ENCODE measurements at regions not wholly inside any gene's neighbourhood (a gene's known extent, or its start where the extent isn't known, plus 50 kb on each side); places are given as distances from the start of the nearest gene placed in this dataset.

DNA sequence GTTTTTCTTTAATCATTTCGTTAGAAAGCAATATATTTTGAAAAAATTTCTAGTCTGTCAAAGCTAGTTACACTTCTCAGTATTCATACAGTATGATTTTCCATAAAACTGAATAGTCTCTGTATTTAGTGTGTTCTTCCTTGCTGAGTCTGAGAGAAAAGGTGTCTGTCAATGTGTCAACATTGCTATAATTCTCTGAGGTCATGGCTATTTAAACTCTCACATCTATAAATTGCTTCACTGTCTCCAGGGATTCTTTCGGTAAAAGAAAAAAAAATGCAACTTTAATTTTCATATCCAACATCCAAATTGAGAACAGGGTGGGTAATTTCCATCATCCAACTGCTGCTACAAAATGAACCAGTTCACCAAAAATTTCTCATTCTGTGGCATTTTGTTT, 319.7 kb upstream of the GHITM start:
- DNase-seq, result no peak
- H3K9me3 Mint-ChIP-seq, result no peaks in the 10 kb centered on the region
- POLR2A ChIA-PET, result no interaction called here
- CTCF ChIA-PET, result interaction anchor here (1.1 kb wide), 1 partner anchor 51 kb away, joined by 3 read pairs; no protein-coding TSS in a partner anchor
- H3K27me3 Mint-ChIP-seq, result no peaks in the 10 kb centered on the region
- H3K4me3 Mint-ChIP-seq, result no peak overlapping the region
- H3K27ac Mint-ChIP-seq, result no peak overlapping the region
- no peaks in the 10 kb centered on the region for H3K4me1 Mint-ChIP-seq
- no peaks in the 10 kb centered on the region for H3K36me3 Mint-ChIP-seq (ENCODE audit: low read depth)

DNA sequence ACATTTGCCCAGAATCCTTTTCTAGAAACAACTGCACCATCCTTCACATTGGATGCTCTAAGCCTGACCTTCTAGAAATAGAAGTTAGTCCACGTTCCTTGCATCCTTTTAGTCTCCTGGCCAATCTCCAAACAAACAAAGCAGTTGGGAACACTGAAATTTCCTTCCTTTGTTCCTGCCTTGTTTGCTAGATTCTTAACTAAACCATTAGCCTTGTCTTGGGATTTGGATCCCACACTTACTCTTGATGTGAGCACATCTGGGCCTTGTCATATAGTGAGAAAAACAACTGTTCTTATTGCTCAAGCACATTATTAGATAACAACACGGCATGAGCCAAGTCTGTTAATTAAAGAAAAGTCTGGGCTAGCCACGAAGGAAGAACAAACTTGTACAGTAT, 319.3 kb upstream of the GHITM start:
- Mint-ChIP-seq H3K27ac (no peak overlapping the region), H3K9me3 (no peaks in the 10 kb centered on the region), H3K4me3 (no peak overlapping the region), H3K4me1 (no peaks in the 10 kb centered on the region), H3K36me3 (ENCODE audit: low read depth) (no peaks in the 10 kb centered on the region), H3K27me3 (no peaks in the 10 kb centered on the region)
- ChIA-PET CTCF (no interaction called here), POLR2A (no interaction called here)
- DNase-seq, result no peak

- Mint-ChIP-seq H3K27me3 (no peaks in the 10 kb centered on the region), H3K27ac (no peak overlapping the region), H3K9me3 (peaks cover under 1% of the 10 kb centered on the region), H3K4me3 (no peak overlapping the region), H3K4me1 (no peaks in the 10 kb centered on the region), H3K36me3 (ENCODE audit: low read depth) (no peaks in the 10 kb centered on the region)
- ChIA-PET CTCF (no interaction called here), POLR2A (no interaction called here)
- no peak for DNase-seq
These were observed 315.2 kb upstream of the GHITM start for GRCh38 chr10:83824099-83824498.

DNA sequence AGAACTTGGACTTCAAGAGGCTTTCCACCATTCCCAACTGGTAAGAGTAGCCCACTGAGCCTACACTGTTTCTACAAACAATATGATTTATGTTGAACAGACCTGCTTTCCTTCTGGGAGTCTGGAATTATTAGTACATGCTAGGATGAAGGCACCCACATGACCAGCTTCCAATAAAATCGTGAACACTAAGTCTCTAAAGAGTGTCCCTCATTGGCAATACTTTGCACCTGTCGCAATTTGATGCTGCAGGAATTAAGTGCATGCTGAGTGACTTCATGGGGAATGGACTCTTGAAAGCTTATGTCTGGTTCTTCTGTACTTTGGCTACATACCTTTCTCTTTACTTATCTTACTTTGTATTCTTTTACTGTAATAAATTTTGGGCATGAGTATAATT, 305.2 kb upstream of the GHITM start:
- no peak for DNase-seq
- H3K9me3 Mint-ChIP-seq, result peaks cover 1% of the 10 kb centered on the region
- H3K4me3 Mint-ChIP-seq, result no peak overlapping the region
- H3K4me1 Mint-ChIP-seq, result no peaks in the 10 kb centered on the region
- no peaks in the 10 kb centered on the region for H3K36me3 Mint-ChIP-seq (ENCODE audit: low read depth)
- ChIA-PET POLR2A (no interaction called here), CTCF (no interaction called here)
- H3K27me3 Mint-ChIP-seq, result no peaks in the 10 kb centered on the region
- no peak overlapping the region for H3K27ac Mint-ChIP-seq

DNA sequence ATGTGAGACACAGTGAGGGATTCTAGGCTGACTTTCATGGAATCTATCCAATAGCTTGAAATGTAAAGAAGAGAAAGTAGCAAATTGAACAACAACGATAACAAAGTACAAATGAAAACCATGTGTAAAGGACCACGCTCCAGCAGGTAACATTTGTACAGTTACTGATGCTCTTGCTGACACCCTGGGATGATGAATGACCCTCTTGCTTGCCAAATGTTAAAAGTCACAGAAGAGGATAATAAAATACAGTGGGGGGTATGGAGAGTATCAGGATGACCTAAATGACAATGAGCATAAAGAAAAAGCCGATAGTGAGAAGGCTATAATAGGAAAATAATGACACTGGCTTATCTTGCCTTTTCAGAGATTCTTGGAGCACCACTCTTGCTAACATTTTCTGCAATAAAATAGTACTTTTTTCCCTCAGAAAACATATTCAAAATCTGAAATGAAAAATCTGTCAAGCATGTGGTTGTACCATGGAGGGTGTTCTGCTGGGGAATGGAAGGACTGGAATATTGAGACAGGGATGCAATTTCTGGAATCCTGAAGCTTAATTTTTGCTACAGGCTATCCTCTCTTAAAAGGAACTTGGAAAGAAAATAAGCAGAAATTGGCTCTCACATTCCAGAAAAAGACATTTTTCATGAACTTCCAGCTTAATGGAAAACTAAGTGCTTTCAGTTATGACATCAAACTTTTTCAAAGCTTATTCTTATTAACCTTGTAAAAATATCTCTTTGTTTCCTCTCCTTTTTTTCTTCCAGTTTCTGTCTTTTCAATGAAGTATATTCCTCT, 303.2 kb upstream of the GHITM start:
- Mint-ChIP-seq H3K4me3 (no peak overlapping the region), H3K9me3 (peaks cover 3% of the 10 kb centered on the region), H3K4me1 (no peaks in the 10 kb centered on the region), H3K36me3 (ENCODE audit: low read depth) (no peaks in the 10 kb centered on the region), H3K27ac (no peak overlapping the region), H3K27me3 (no peaks in the 10 kb centered on the region)
- CTCF ChIA-PET, result interaction anchor here (1.6 kb wide), 1 partner anchor 35 kb away, joined by 5 read pairs; no protein-coding TSS in a partner anchor
- POLR2A ChIA-PET, result no interaction called here
- no peak for DNase-seq

GRCh38 chr10:83848677-83849076, 290.6 kb upstream of the GHITM start:
- POLR2A ChIA-PET, result no interaction called here
- H3K36me3 Mint-ChIP-seq (ENCODE audit: low read depth), result no peaks in the 10 kb centered on the region
- CTCF ChIA-PET, result no interaction called here

DNA sequence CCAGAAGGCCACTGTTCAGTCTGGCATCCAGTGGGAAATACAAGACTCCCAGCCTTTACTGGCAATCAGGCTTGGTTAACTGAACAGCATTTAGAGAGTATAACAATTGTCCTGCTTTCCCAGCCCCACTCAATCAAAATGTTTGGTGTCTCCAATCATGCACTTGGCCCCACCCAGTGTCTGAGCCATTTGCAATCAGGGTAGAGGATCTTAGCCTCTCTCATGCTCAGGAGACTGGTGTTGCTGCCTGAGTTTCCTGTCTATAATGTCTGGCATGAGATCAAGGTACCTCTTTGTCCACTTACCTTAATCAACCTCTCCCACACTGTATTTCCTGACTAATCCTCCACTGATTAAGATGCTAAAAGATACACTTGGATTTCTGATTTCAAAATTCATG, 290.2 kb upstream of the GHITM start:
- H3K4me1 Mint-ChIP-seq, result no peaks in the 10 kb centered on the region
- H3K27ac Mint-ChIP-seq, result no peak overlapping the region

More at GRCh38 chr10:83848677-83849076, 290.6 kb upstream of the GHITM start:
- DNase-seq, result no peak
- H3K27me3 Mint-ChIP-seq, result no peaks in the 10 kb centered on the region
- H3K9me3 Mint-ChIP-seq, result peaks cover 3% of the 10 kb centered on the region
- no peak overlapping the region for H3K27ac Mint-ChIP-seq
- H3K4me3 Mint-ChIP-seq, result no peak overlapping the region
- no peaks in the 10 kb centered on the region for H3K4me1 Mint-ChIP-seq

GRCh38 chr10:83852146-83852545, 287.2 kb upstream of the GHITM start:
- DNase-seq, result no peak
- Mint-ChIP-seq H3K27ac (no peak overlapping the region), H3K27me3 (no peaks in the 10 kb centered on the region), H3K36me3 (ENCODE audit: low read depth) (no peaks in the 10 kb centered on the region), H3K4me3 (no peak overlapping the region), H3K9me3 (peaks cover 1% of the 10 kb centered on the region), H3K4me1 (no peaks in the 10 kb centered on the region)
- CTCF ChIA-PET, result no interaction called here
- POLR2A ChIA-PET, result no interaction called here

More for the DNA sequence above, 290.2 kb upstream of the GHITM start:
- Mint-ChIP-seq H3K36me3 (ENCODE audit: low read depth) (no peaks in the 10 kb centered on the region), H3K27me3 (no peaks in the 10 kb centered on the region), H3K4me3 (no peak overlapping the region), H3K9me3 (peaks cover 3% of the 10 kb centered on the region)
- DNase-seq, result no peak
- POLR2A ChIA-PET, result no interaction called here
- CTCF ChIA-PET, result no interaction called here

- POLR2A ChIA-PET, result no interaction called here
These were observed 276.6 kb upstream of the GHITM start for GRCh38 chr10:83862723-83863122.

GRCh38 chr10:83863283-83863966, 275.9 kb upstream of the GHITM start:
- no peaks in the 10 kb centered on the region for H3K36me3 Mint-ChIP-seq (ENCODE audit: low read depth)
- no peak overlapping the region for H3K4me3 Mint-ChIP-seq
- ChIA-PET POLR2A (no interaction called here), CTCF (interaction anchor here (0.6 to 0.8 kb wide), 3 partner anchors 8 to 478 kb away, joined by 3 read pairs; no protein-coding TSS in a partner anchor)
- no peak for DNase-seq
- H3K27ac Mint-ChIP-seq, result no peak overlapping the region
- H3K9me3 Mint-ChIP-seq, result no peaks in the 10 kb centered on the region
- no peaks in the 10 kb centered on the region for H3K4me1 Mint-ChIP-seq
- no peaks in the 10 kb centered on the region for H3K27me3 Mint-ChIP-seq

More at GRCh38 chr10:83862723-83863122, 276.6 kb upstream of the GHITM start:
- Mint-ChIP-seq H3K4me3 (no peak overlapping the region), H3K27me3 (no peaks in the 10 kb centered on the region), H3K27ac (no peak overlapping the region), H3K9me3 (no peaks in the 10 kb centered on the region), H3K4me1 (no peaks in the 10 kb centered on the region), H3K36me3 (ENCODE audit: low read depth) (no peaks in the 10 kb centered on the region)
- DNase-seq, result no peak
- CTCF ChIA-PET, result no interaction called here

GRCh38 chr10:83869898-83870297, 269.4 kb upstream of the GHITM start:
- POLR2A ChIA-PET, result no interaction called here

GRCh38 chr10:83871187-83872081, 267.9 kb upstream of the GHITM start:
- DNase-seq, result peak; percentile 69
- H3K4me3 Mint-ChIP-seq, result no peak overlapping the region
- CTCF ChIA-PET, result interaction anchor here (0.8 to 3.5 kb wide), 18 partner anchors 8 to 225 kb away, joined by 3 to 15 read pairs (median 4); no protein-coding TSS in a partner anchor
- no peak overlapping the region for H3K27ac Mint-ChIP-seq
- no peaks in the 10 kb centered on the region for H3K36me3 Mint-ChIP-seq (ENCODE audit: low read depth)
- POLR2A ChIA-PET, result no interaction called here
- H3K4me1 Mint-ChIP-seq, result no peaks in the 10 kb centered on the region
- no peaks in the 10 kb centered on the region for H3K27me3 Mint-ChIP-seq
- no peaks in the 10 kb centered on the region for H3K9me3 Mint-ChIP-seq

More at GRCh38 chr10:83869898-83870297, 269.4 kb upstream of the GHITM start:
- no peak overlapping the region for H3K27ac Mint-ChIP-seq
- no peaks in the 10 kb centered on the region for H3K36me3 Mint-ChIP-seq (ENCODE audit: low read depth)
- H3K4me3 Mint-ChIP-seq, result no peak overlapping the region
- DNase-seq, result no peak
- no peaks in the 10 kb centered on the region for H3K9me3 Mint-ChIP-seq
- CTCF ChIA-PET, result interaction anchor here (1.3 to 3.5 kb wide), 4 partner anchors 14 to 24 kb away, joined by 3 to 15 read pairs (median 8); no protein-coding TSS in a partner anchor
- no peaks in the 10 kb centered on the region for H3K4me1 Mint-ChIP-seq
- no peaks in the 10 kb centered on the region for H3K27me3 Mint-ChIP-seq

- POLR2A ChIA-PET, result no interaction called here
- DNase-seq, result no peak
- Mint-ChIP-seq H3K9me3 (no peaks in the 10 kb centered on the region), H3K4me1 (no peaks in the 10 kb centered on the region), H3K4me3 (no peak overlapping the region), H3K27ac (no peak overlapping the region), H3K36me3 (ENCODE audit: low read depth) (no peaks in the 10 kb centered on the region), H3K27me3 (no peaks in the 10 kb centered on the region)
- CTCF ChIA-PET, result no interaction called here
These were observed 259.0 kb upstream of the GHITM start for GRCh38 chr10:83880252-83880791.
